ENCODE measurements at regions not wholly inside any gene's neighbourhood (a gene's known extent, or its start where the extent isn't known, plus 50 kb on each side); places are given as distances from the start of the nearest gene placed in this dataset.
A peak's percentile ranks its signal among the peaks of the same experiment; 100 is the strongest.

GRCh38 chr6:169965657-169966311 is 214.4 kb downstream of the ERMARD start:
- no peak for DNase-seq (ENCODE audit: low read depth in 2 of 2)

- no peak for DNase-seq (ENCODE audit: low read depth in 2 of 2)
These were observed 213.8 kb downstream of the ERMARD start for GRCh38 chr6:169965239-169965638.

GRCh38 chr6:169964486-169965180 is 213.2 kb downstream of the ERMARD start:
- no peak for DNase-seq (ENCODE audit: low read depth in 2 of 2)

- no peak for DNase-seq (ENCODE audit: low read depth in 2 of 2)
These were observed 212.3 kb downstream of the ERMARD start for GRCh38 chr6:169963581-169964297.

- no peak for DNase-seq (ENCODE audit: low read depth in 2 of 2)
These were observed 211.4 kb downstream of the ERMARD start for GRCh38 chr6:169962604-169963469.

GRCh38 chr6:169961772-169962561 is 210.5 kb downstream of the ERMARD start:
- peak in 1 of 2 experiments; percentile 3 for DNase-seq (ENCODE audit: low read depth in 2 of 2)

GRCh38 chr6:169960886-169961611 is 209.6 kb downstream of the ERMARD start:
- no peak for DNase-seq (ENCODE audit: low read depth in 2 of 2)

- DNase-seq (ENCODE audit: low read depth in 2 of 2): no peak
These were observed 209.1 kb downstream of the ERMARD start for GRCh38 chr6:169960521-169960885.

- DNase-seq (ENCODE audit: low read depth in 2 of 2): no peak
These were observed 208.6 kb downstream of the ERMARD start for GRCh38 chr6:169960003-169960344.

GRCh38 chr6:169959136-169960002 is 207.9 kb downstream of the ERMARD start:
- no peak for DNase-seq (ENCODE audit: low read depth in 2 of 2)

- DNase-seq (ENCODE audit: low read depth in 2 of 2): no peak
These were observed 207.1 kb downstream of the ERMARD start for GRCh38 chr6:169958510-169958909.

GRCh38 chr6:169957351-169957963 is 206.0 kb downstream of the ERMARD start:
- no peak for DNase-seq (ENCODE audit: low read depth in 2 of 2)

GRCh38 chr6:169956580-169956979 is 205.2 kb downstream of the ERMARD start:
- no peak for DNase-seq (ENCODE audit: low read depth in 2 of 2)

- no peak for DNase-seq (ENCODE audit: low read depth in 2 of 2)
These were observed 204.5 kb downstream of the ERMARD start for GRCh38 chr6:169955731-169956437.

- DNase-seq (ENCODE audit: low read depth in 2 of 2): no peak
These were observed 203.6 kb downstream of the ERMARD start for GRCh38 chr6:169954977-169955376.

GRCh38 chr6:169953686-169954085 is 202.3 kb downstream of the ERMARD start:
- no peak for DNase-seq (ENCODE audit: low read depth in 2 of 2)

GRCh38 chr6:169950558-169950957 is 199.1 kb downstream of the ERMARD start:
- no peak for DNase-seq (ENCODE audit: low read depth in 2 of 2)

- no peak for DNase-seq (ENCODE audit: low read depth in 2 of 2)
These were observed 198.2 kb downstream of the ERMARD start for GRCh38 chr6:169949511-169950097.

Data from fibroblast of skin of left biceps (primary cell).